ENCODE measurements at regions not wholly inside any gene's neighbourhood (a gene's known extent, or its start where the extent isn't known, plus 50 kb on each side); places are given as distances from the start of the nearest gene placed in this dataset.

- Histone ChIP-seq H3K9ac (ENCODE audit: extremely low read depth, low read length, poor library complexity, severe bottlenecking) (no peak overlapping the region), H3K27ac (ENCODE audit: low read depth, low read length) (no peak overlapping the region), H3K9me3 (ENCODE audit: control insufficient read depth, low read length) (no peaks in the 10 kb centered on the region), H3K4me3 (ENCODE audit: low read length) (no peak overlapping the region), H3K4me1 (ENCODE audit: control insufficient read depth, insufficient read depth, low read length) (no peaks in the 10 kb centered on the region), H3K36me3 (ENCODE audit: control insufficient read depth, insufficient read depth, low read length) (no peaks in the 10 kb centered on the region), H3K27me3 (ENCODE audit: control insufficient read depth, insufficient read depth, low read length, poor library complexity, severe bottlenecking) (no peaks in the 10 kb centered on the region)
- Mint-ChIP-seq H3K27me3 (ENCODE audit: insufficient read depth) (peaks cover 2% of the 10 kb centered on the region), H3K4me3 (no peak overlapping the region), H3K36me3 (ENCODE audit: low read depth) (no peaks in the 10 kb centered on the region), H3K9me3 (peaks cover 3% of the 10 kb centered on the region), H3K27ac (no peak overlapping the region), H3K4me1 (no peaks in the 10 kb centered on the region)
- 90 to 100% methylated on average over 2 to 5 of the region's 5 CpGs for WGBS, 2 experiments (ENCODE audit: insufficient coverage in 1 of 2, insufficient read length in 1 of 2)
- no peak for TF ChIP-seq CTCF (conservative IDR thresholded peaks at IDR 0.05)
- no peak for DNase-seq
Measured at GRCh38 chr11:69212798-69213110, 57.0 kb downstream of the SMIM38 start.

GRCh38 chr11:69213316-69213715 is 57.6 kb downstream of the SMIM38 start:
- no peak overlapping the region for H3K27ac ChIP-seq (ENCODE audit: low read depth, low read length)
- no peaks in the 10 kb centered on the region for H3K36me3 ChIP-seq (ENCODE audit: control insufficient read depth, insufficient read depth, low read length)
- TF ChIP-seq CTCF (conservative IDR thresholded peaks at IDR 0.05), result no peak
- no peaks in the 10 kb centered on the region for H3K27me3 ChIP-seq (ENCODE audit: control insufficient read depth, insufficient read depth, low read length, poor library complexity, severe bottlenecking)
- H3K9ac ChIP-seq (ENCODE audit: extremely low read depth, low read length, poor library complexity, severe bottlenecking), result no peak overlapping the region
- 87 to 89% methylated on average over 1 to 8 of the region's 9 CpGs for WGBS, 2 experiments (ENCODE audit: insufficient coverage in 1 of 2, insufficient read length in 1 of 2)
- no peak overlapping the region for H3K4me3 Mint-ChIP-seq
- H3K9me3 ChIP-seq (ENCODE audit: control insufficient read depth, low read length), result no peaks in the 10 kb centered on the region
- peak; percentile 20 for DNase-seq
- no peak overlapping the region for H3K27ac Mint-ChIP-seq
- H3K4me3 ChIP-seq (ENCODE audit: low read length), result no peak overlapping the region
- H3K36me3 Mint-ChIP-seq (ENCODE audit: low read depth), result no peaks in the 10 kb centered on the region
- H3K4me1 ChIP-seq (ENCODE audit: control insufficient read depth, insufficient read depth, low read length), result no peaks in the 10 kb centered on the region
- H3K27me3 Mint-ChIP-seq (ENCODE audit: insufficient read depth), result peaks cover 2% of the 10 kb centered on the region
- no peaks in the 10 kb centered on the region for H3K4me1 Mint-ChIP-seq
- peaks cover under 1% of the 10 kb centered on the region for H3K9me3 Mint-ChIP-seq

GRCh38 chr11:69213964-69214363 is 58.2 kb downstream of the SMIM38 start:
- no peaks in the 10 kb centered on the region for H3K4me1 Mint-ChIP-seq
- H3K36me3 Mint-ChIP-seq (ENCODE audit: low read depth), result no peaks in the 10 kb centered on the region
- no peaks in the 10 kb centered on the region for H3K4me1 ChIP-seq (ENCODE audit: control insufficient read depth, insufficient read depth, low read length)
- no peak overlapping the region for H3K4me3 ChIP-seq (ENCODE audit: low read length)
- peak; percentile 13 for DNase-seq
- H3K36me3 ChIP-seq (ENCODE audit: control insufficient read depth, insufficient read depth, low read length), result no peaks in the 10 kb centered on the region
- H3K27me3 ChIP-seq (ENCODE audit: control insufficient read depth, insufficient read depth, low read length, poor library complexity, severe bottlenecking), result no peaks in the 10 kb centered on the region
- H3K9me3 Mint-ChIP-seq, result no peaks in the 10 kb centered on the region
- 88% methylated on average over 1 of the region's 1 CpG for WGBS, 2 experiments (ENCODE audit: insufficient coverage in 1 of 2, insufficient read length in 1 of 2)
- no peak overlapping the region for H3K4me3 Mint-ChIP-seq
- no peak for TF ChIP-seq CTCF (conservative IDR thresholded peaks at IDR 0.05)
- peaks cover 2% of the 10 kb centered on the region for H3K27me3 Mint-ChIP-seq (ENCODE audit: insufficient read depth)
- no peak overlapping the region for H3K27ac Mint-ChIP-seq
- H3K9me3 ChIP-seq (ENCODE audit: control insufficient read depth, low read length), result no peaks in the 10 kb centered on the region
- no peak overlapping the region for H3K9ac ChIP-seq (ENCODE audit: extremely low read depth, low read length, poor library complexity, severe bottlenecking)
- H3K27ac ChIP-seq (ENCODE audit: low read depth, low read length), result no peak overlapping the region

All from endodermal cell (in vitro differentiated cells).